ENCODE measurements at regions not wholly inside any gene's neighbourhood (a gene's known extent, or its start where the extent isn't known, plus 50 kb on each side); places are given as distances from the start of the nearest gene placed in this dataset.

GRCh38 chr22:48264586-48264985 is 1502.1 kb downstream of the TBC1D22A start:
- TF ChIP-seq POLR2A (IDR thresholded peaks at IDR 0.05) = no peak
- no peak for TF ChIP-seq CTCF (IDR thresholded peaks at IDR 0.05)
- no peak for TF ChIP-seq POLR2AphosphoS5 (IDR thresholded peaks at IDR 0.05)
- TF ChIP-seq EP300 (IDR thresholded peaks at IDR 0.05) = no peak
